ENCODE measurements at regions not wholly inside any gene's neighbourhood (a gene's known extent, or its start where the extent isn't known, plus 50 kb on each side); places are given as distances from the start of the nearest gene placed in this dataset. TPM values are rescaled to one million over a fixed set of nuclear protein-coding genes. Genes with fewer than 3 reads are reported as not detected.

Small RNA genes lying in the stretch of these regions (microRNA-seq; reads per million reads assigned to microRNA genes)
- gene MIR3660 = not detected

All from Right ventricle myocardium inferior (tissue), 1 donor.